Endothelial cell of umbilical vein (primary cell): ENCODE measurements at regions not wholly inside any gene's neighbourhood (a gene's known extent, or its start where the extent isn't known, plus 50 kb on each side); places are given as distances from the start of the nearest gene placed in this dataset.

Experiments
- BruUV-seq: library from RNA; stranded (reverse); fragments of 400-500 nt; replicated peaks from 2 replicates; lab custom pipeline; 2021; lab: Mats Ljungman, UMichigan
- CTCF ChIA-PET: fragments of 300-600, 350-600 bp; sonication (Branson Sonifier 250); formaldehyde crosslinking; loops from one replicate; lab custom pipeline; 2021; ENCODE audit warnings: antibody characterized with exemption, inconsistent platforms; lab: Charles Lee
- POLR2A ChIA-PET: fragments of 300-600, 350-600 bp; sonication (Branson Sonifier 250); formaldehyde crosslinking; loops from one replicate; lab custom pipeline; 2021; ENCODE audit warnings: antibody characterized with exemption, inconsistent platforms; lab: Charles Lee
- DNase-seq: peaks from one replicate; pipeline ENCODE4 v3.0.0-alpha.2; 2011; ENCODE audit warnings: low read depth, low spot score
- FAIRE-seq: peaks from 2 replicates; lab custom pipeline; 2011; peaks lifted over from hg19 to GRCh38; lab: Jason Lieb, UNC
- H2AFZ ChIP-seq: 2 replicates; pipeline ENCODE4 v1.6.0; 2012; ENCODE audit warnings: low read depth, low read length, control low read depth, inconsistent platforms
- H3K27ac ChIP-seq: 2 replicates; pipeline ENCODE4 v1.5.1; 2011; ENCODE audit warnings: low read depth, mild to moderate bottlenecking, control low read depth, low read length, moderate library complexity; ENCODE audit not compliant: insufficient read depth
- H3K27me3 ChIP-seq, 2 experiments: 2 replicates each; pipeline versions ENCODE4 v1.6.0 to v1.6.1; 2011; ENCODE audit warnings: low read length in 2 of 2, mixed read lengths in 1 of 2; ENCODE audit not compliant: control insufficient read depth in 2 of 2, insufficient read depth in 2 of 2
- H3K36me3 ChIP-seq, 2 experiments: 2 replicates in 1 of 2; 3 replicates in 1 of 2; pipeline ENCODE4 v1.5.1; 2011; ENCODE audit warnings: low read length in 2 of 2, mild to moderate bottlenecking in 1 of 2, moderate library complexity in 1 of 2; ENCODE audit not compliant: control insufficient read depth in 2 of 2, insufficient read depth in 2 of 2; ENCODE audit errors: extremely low read depth in 1 of 2
- H3K4me1 ChIP-seq: 3 replicates; pipeline ENCODE4 v1.5.1; 2011; ENCODE audit warnings: mild to moderate bottlenecking, low read length; ENCODE audit not compliant: control insufficient read depth, insufficient read depth; ENCODE audit errors: extremely low read depth
- H3K4me2 ChIP-seq: 2 replicates; pipeline ENCODE4 v1.6.1; 2011; ENCODE audit warnings: low read length, control low read depth, mixed read lengths; ENCODE audit not compliant: insufficient read depth
- H3K4me3 ChIP-seq, 3 experiments: fragments of 200-600 bp in 1 of 3; sonication (generic), shearing (Covaris generic) in 1 of 3; replicated peaks in 1 of 3; 2 replicates each; pipeline ENCODE4 v1.5.1; 2011 to 2016; ENCODE audit warnings: control low read depth in 3 of 3, low read length in 3 of 3, mild to moderate bottlenecking in 2 of 3, inconsistent platforms in 1 of 3, low read depth in 1 of 3, moderate library complexity in 1 of 3; ENCODE audit not compliant: insufficient read depth in 1 of 3
- H3K79me2 ChIP-seq: 2 replicates; pipeline ENCODE4 v1.6.0; 2012; ENCODE audit warnings: low read length, inconsistent platforms; ENCODE audit not compliant: control insufficient read depth, insufficient read depth
- H3K9ac ChIP-seq: replicated peaks from 2 replicates; pipeline ENCODE3; 2011; ENCODE audit warnings: low read length, control low read depth; ENCODE audit not compliant: insufficient read depth; ENCODE audit errors: extremely low read depth
- H3K9me1 ChIP-seq: replicated peaks from 3 replicates; pipeline ENCODE4 v1.6.0; 2011; ENCODE audit warnings: mild to moderate bottlenecking, low read length; ENCODE audit not compliant: control insufficient read depth, insufficient read depth; ENCODE audit errors: extremely low read depth
- H3K9me3 ChIP-seq: replicated peaks from 2 replicates; pipeline ENCODE4 v1.5.1; 2012; ENCODE audit warnings: low read length, inconsistent platforms; ENCODE audit not compliant: control insufficient read depth, insufficient read depth
- H4K20me1 ChIP-seq: replicated peaks from 2 replicates; pipeline ENCODE3; 2011; ENCODE audit warnings: mild to moderate bottlenecking, low read length; ENCODE audit not compliant: control insufficient read depth, insufficient read depth; ENCODE audit errors: extremely low read depth
- CTCF ChIP-seq, 2 donors: IDR thresholded peaks; 1 replicate in 1 of 2; 2 replicates in 1 of 2; pipeline ENCODE4 v1.5.1; 2011; ENCODE audit warnings: low read length in 2 of 2, mild to moderate bottlenecking in 2 of 2, moderate library complexity in 2 of 2, control low read depth in 1 of 2, inconsistent platforms in 1 of 2, low read depth in 1 of 2; ENCODE audit not compliant: insufficient read depth in 1 of 2; ENCODE audit errors: extremely low read depth in 1 of 2
- EZH2 ChIP-seq: IDR thresholded peaks from 2 replicates; pipeline ENCODE4 v1.6.1; 2012; ENCODE audit warnings: borderline replicate concordance, low read depth, mild to moderate bottlenecking, moderate library complexity, low read length, inconsistent platforms; ENCODE audit not compliant: severe bottlenecking
- FOS ChIP-seq: IDR thresholded peaks from 2 replicates; pipeline ENCODE4 v1.6.1; 2011; ENCODE audit warnings: mild to moderate bottlenecking, low read length, moderate library complexity, borderline replicate concordance; ENCODE audit not compliant: insufficient read depth
- GATA2 ChIP-seq: IDR thresholded peaks from 2 replicates; pipeline ENCODE4 v1.7.0; 2011; ENCODE audit warnings: low read depth, mild to moderate bottlenecking, moderate library complexity, mixed read lengths, low read length; ENCODE audit not compliant: insufficient read length, insufficient read depth
- JUN ChIP-seq: IDR thresholded peaks from 2 replicates; pipeline ENCODE4 v1.6.1; 2011; ENCODE audit warnings: borderline replicate concordance, low read depth; ENCODE audit not compliant: insufficient read length, insufficient read depth
- MAX ChIP-seq: IDR thresholded peaks from 2 replicates; pipeline ENCODE4 v1.6.1; 2011; ENCODE audit not compliant: insufficient read depth, insufficient read length
- MYC ChIP-seq: IDR thresholded peaks from one replicate; pipeline ENCODE4 v1.6.1; 2011; ENCODE audit warnings: mild to moderate bottlenecking, low read depth, low read length
- POLR2A ChIP-seq: IDR thresholded peaks from 2 replicates; pipeline ENCODE4 v1.6.1; 2012; ENCODE audit warnings: low read depth, mild to moderate bottlenecking, control low read depth, low read length
- POLR2AphosphoS5 ChIP-seq: IDR thresholded peaks from 2 replicates; pipeline ENCODE4 v1.6.1; 2012; ENCODE audit warnings: low read depth, mild to moderate bottlenecking, control low read depth, low read length, moderate library complexity; ENCODE audit not compliant: insufficient read depth
- dilution Hi-C: fragments of 300-500 bp; cut with MboI; formaldehyde crosslinking; loops from one replicate; pipeline ENCODE4 v1.15.0; 2019; ENCODE audit warnings: low sequenced_read_pairs; ENCODE audit not compliant: extremely low pct_ligation_motif_present
- intact Hi-C: fragments of 100-400 bp; cut with micrococcal nuclease; formaldehyde crosslinking; loops from one replicate; pipeline ENCODE4 v1.10.0; 2022

DNA sequence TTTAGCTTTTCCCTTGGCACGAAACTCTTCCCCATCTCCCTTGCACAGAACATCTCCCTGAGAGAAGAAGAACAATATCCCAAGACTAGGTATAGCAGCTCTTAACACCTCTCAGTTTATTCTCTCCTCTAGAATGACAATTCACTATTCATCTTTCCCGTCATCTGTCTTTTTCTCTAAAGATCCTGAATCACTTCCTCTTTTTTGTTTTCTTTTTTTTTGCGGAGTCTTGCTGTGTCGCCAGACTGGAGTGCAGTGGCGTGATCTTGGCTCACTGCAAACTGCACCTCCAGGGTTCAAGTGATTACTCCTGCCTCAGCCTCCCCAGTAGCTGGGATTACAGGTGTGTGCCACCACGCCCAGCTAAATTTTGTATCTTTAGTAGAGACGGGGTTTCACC lies 574.4 kb upstream of the MAP3K7 start:
- H3K4me2 ChIP-seq = no peak overlapping the region
- no peak overlapping the region for H3K27ac ChIP-seq
- H3K4me3 ChIP-seq = no peak overlapping the region
- H3K4me1 ChIP-seq = no peaks in the 10 kb centered on the region
- no peaks in the 10 kb centered on the region for H3K36me3 ChIP-seq
- H3K27me3 ChIP-seq = no peaks in the 10 kb centered on the region
- no peak overlapping the region for H3K9ac ChIP-seq
- H3K79me2 ChIP-seq = no peaks in the 10 kb centered on the region
- FAIRE-seq (no peak), DNase-seq (no peak)
- ChIA-PET CTCF (no interaction called here), POLR2A (no interaction called here)
- TF ChIP-seq GATA2 = no peak
- no peak for TF ChIP-seq CTCF (IDR thresholded peaks at IDR 0.05; ENCODE audit: extremely low read depth in 1 of 2, insufficient read depth in 1 of 2, low read depth in 1 of 2, low read length in 2 of 2)
- TF ChIP-seq POLR2AphosphoS5 = no peak
- no peak for TF ChIP-seq MYC
- TF ChIP-seq MAX = no peak
- no peak for TF ChIP-seq FOS
- no peak for TF ChIP-seq POLR2A
- TF ChIP-seq JUN = no peak
- TF ChIP-seq EZH2 = no peak
- H3K9me1 ChIP-seq = no peaks in the 10 kb centered on the region
- H3K9me3 ChIP-seq = no peaks in the 10 kb centered on the region
- intact Hi-C loops = no loop called here
- no peaks in the 10 kb centered on the region for H4K20me1 ChIP-seq
- H2AFZ ChIP-seq = no peak overlapping the region
- dilution Hi-C loops = no loop called here
- BruUV-seq = no TSS peak
